GM06990 (cell line): ENCODE measurements at regions not wholly inside any gene's neighbourhood (a gene's known extent, or its start where the extent isn't known, plus 50 kb on each side); places are given as distances from the start of the nearest gene placed in this dataset.

Experiments used
- DNase-seq: peaks from one replicate; pipeline ENCODE4 v3.0.0-alpha.2; 2011; ENCODE audit not compliant: insufficient read length; ENCODE audit errors: extremely low read depth
- H3K27me3 ChIP-seq: replicated peaks from 2 replicates; pipeline ENCODE4 v1.6.0; 2011; ENCODE audit warnings: low read length; ENCODE audit not compliant: control insufficient read depth, insufficient read depth
- H3K36me3 ChIP-seq: 2 replicates; pipeline ENCODE4 v1.5.1; 2011; ENCODE audit warnings: low read length; ENCODE audit not compliant: control insufficient read depth, insufficient read depth
- H3K4me3 ChIP-seq: replicated peaks from 2 replicates; pipeline ENCODE4 v1.5.1; 2011; ENCODE audit warnings: low read depth, mild to moderate bottlenecking, control low read depth, low read length
- TF ChIP-seq, protein P1 (sequence below): IDR thresholded peaks from 2 replicates; pipeline ENCODE4 v1.5.1; 2011; ENCODE audit warnings: low read length, control low read depth, mild to moderate bottlenecking, inconsistent platforms; ENCODE audit not compliant: insufficient read depth, poor library complexity, severe bottlenecking

GRCh38 chr4:29521281-29521680 is 1198.9 kb upstream of the PCDH7 start:
- Histone ChIP-seq H3K27me3 (no peaks in the 10 kb centered on the region), H3K36me3 (no peaks in the 10 kb centered on the region), H3K4me3 (no peak overlapping the region)
- TF ChIP-seq, protein P1, sequence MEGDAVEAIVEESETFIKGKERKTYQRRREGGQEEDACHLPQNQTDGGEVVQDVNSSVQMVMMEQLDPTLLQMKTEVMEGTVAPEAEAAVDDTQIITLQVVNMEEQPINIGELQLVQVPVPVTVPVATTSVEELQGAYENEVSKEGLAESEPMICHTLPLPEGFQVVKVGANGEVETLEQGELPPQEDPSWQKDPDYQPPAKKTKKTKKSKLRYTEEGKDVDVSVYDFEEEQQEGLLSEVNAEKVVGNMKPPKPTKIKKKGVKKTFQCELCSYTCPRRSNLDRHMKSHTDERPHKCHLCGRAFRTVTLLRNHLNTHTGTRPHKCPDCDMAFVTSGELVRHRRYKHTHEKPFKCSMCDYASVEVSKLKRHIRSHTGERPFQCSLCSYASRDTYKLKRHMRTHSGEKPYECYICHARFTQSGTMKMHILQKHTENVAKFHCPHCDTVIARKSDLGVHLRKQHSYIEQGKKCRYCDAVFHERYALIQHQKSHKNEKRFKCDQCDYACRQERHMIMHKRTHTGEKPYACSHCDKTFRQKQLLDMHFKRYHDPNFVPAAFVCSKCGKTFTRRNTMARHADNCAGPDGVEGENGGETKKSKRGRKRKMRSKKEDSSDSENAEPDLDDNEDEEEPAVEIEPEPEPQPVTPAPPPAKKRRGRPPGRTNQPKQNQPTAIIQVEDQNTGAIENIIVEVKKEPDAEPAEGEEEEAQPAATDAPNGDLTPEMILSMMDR: no peak
- no peak for DNase-seq

GRCh38 chr4:29536745-29537144 is 1183.4 kb upstream of the PCDH7 start:
- TF ChIP-seq, protein P1: no peak
- no peak overlapping the region for H3K4me3 ChIP-seq

DNA sequence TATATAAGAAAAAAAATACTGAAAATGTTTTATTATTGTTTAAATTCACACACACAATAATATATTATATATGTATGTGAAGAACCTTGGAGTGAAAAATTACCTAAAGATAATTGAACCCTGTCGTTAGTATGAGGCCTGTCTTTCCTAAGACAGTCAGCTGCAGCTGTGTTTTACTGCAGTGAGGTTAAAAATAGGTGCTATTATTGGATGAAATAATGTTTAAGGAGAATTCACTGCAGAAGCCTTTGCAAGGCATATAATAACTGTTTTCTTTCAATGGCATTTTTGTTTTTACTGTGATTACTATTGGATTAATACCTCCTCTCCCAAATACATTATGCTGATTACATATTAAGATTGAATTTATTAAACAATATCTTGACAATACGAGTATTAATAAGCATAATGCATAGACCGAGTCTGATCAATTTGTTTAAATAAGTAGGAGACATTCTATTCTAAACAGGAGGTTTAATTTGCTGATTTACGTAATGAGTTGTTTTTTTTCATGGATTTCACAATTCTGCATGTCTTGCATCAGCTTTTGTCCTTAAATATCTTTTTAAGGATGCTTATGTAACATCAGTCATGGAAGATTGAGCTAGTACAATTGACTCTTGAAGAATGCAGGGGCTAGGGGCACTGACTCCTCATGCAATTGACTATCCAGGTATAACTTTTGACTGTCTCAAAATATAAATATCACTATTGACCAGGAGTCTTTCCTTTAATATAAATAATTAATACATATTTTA is 1181.1 kb upstream of the PCDH7 start:
- DNase-seq: no peak
- Histone ChIP-seq H3K27me3 (no peaks in the 10 kb centered on the region), H3K4me3 (no peak overlapping the region), H3K36me3 (no peaks in the 10 kb centered on the region)
- TF ChIP-seq, protein P1: no peak

More at GRCh38 chr4:29536745-29537144, 1183.4 kb upstream of the PCDH7 start:
- Histone ChIP-seq H3K36me3 (no peaks in the 10 kb centered on the region), H3K27me3 (no peaks in the 10 kb centered on the region)
- no peak for DNase-seq

GRCh38 chr4:29540439-29541102 is 1179.6 kb upstream of the PCDH7 start:
- DNase-seq: no peak
- Histone ChIP-seq H3K36me3 (no peaks in the 10 kb centered on the region), H3K4me3 (no peak overlapping the region), H3K27me3 (no peaks in the 10 kb centered on the region)
- TF ChIP-seq, protein P1: no peak

GRCh38 chr4:29541757-29542156 is 1178.4 kb upstream of the PCDH7 start:
- TF ChIP-seq, protein P1: no peak
- H3K4me3 ChIP-seq: no peak overlapping the region
- no peaks in the 10 kb centered on the region for H3K27me3 ChIP-seq
- H3K36me3 ChIP-seq: no peaks in the 10 kb centered on the region
- no peak for DNase-seq

DNA sequence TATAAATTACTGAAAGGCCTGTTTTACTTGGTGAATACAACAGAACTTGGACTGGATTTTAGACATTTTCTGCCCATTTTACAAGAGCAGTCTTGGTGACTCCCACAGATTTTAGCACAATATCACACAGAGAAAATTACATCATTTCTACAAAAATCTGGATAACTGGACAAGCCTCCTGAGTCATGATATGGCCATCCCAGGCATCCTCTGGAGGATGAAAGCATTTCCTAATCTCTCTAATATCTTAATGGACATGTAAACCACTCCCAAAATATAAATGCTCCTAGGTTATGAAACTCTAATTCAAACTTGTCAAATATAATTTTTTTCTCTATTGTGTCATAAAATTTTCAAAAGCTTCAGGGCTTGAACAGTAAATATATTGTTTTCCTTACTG is 1170.8 kb upstream of the PCDH7 start:
- no peaks in the 10 kb centered on the region for H3K36me3 ChIP-seq

More for the DNA sequence above, 1170.8 kb upstream of the PCDH7 start:
- Histone ChIP-seq H3K4me3 (no peak overlapping the region), H3K27me3 (no peaks in the 10 kb centered on the region)
- TF ChIP-seq, protein P1: no peak
- DNase-seq: no peak
